Umbilical cord (tissue), 1 donor: ENCODE measurements at regions not wholly inside any gene's neighbourhood (a gene's known extent, or its start where the extent isn't known, plus 50 kb on each side); places are given as distances from the start of the nearest gene placed in this dataset.
A peak's percentile ranks its signal among the peaks of the same experiment; 100 is the strongest.

Experiments
- DNase-seq: peaks from one replicate; pipeline ENCODE4 v3.0.0-alpha.2; 2015; ENCODE audit warnings: low spot score

- no peak for DNase-seq
Observed at GRCh38 chr2:4561196-4561595, 857.8 kb downstream of the DCDC2C start.

DNA sequence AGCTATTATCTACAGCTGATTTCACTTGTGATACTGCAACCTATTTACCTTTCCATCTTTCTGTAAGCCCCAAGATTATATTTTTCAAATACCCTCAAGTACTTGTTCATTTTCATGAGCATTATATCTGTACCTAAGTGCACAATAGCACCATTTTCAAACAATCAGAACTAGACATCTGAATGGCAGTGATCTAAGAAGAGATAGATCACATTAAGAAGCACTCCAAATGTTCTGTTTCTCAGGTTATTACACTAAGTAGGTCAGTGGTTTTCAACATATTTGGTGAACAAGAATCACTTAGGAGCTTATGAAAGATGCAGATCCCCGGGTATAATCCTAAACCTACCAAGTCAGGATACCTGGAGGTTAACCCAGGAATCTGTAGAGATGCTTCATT is 872.7 kb downstream of the DCDC2C start:
- no peak for DNase-seq

DNA sequence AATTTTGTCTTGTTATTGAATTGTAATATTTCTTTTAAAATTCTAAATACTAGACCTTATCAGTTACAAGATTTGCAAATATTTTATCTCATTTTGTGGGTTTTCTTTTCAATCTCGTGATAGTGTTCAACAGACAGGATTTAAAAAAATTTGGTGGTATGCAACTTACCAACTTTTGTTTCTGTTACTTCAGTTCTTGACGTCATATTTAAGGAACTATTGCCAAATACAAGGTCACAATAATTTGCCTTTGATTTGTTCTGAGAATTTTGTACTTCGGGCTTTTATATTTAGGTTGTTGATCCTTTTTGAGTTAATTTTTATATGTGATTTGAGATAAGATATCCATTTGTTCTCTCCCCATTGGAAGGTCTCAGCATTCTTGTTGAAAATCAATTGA is 876.6 kb downstream of the DCDC2C start:
- DNase-seq: no peak

GRCh38 chr2:4585057-4585635 is 881.8 kb downstream of the DCDC2C start:
- DNase-seq: no peak

DNA sequence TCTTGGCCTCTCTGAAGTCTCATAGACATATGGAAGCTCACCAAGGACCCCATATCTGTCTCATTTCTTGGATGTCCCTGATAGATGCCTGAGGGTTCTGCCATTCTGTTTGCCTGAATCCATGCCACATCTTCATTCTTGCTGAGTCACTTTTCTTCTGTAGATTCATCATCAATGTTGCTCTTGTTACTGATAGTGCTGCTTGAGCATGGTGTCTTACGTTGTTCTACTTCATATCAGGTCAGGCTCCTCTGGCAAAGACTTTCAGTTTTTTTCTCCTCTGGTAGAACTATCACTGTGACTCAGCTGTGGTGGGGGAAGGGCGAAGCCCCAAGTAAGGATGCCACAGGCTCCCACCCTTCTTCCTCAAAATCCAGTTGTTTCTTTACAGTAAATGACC is 885.2 kb downstream of the DCDC2C start:
- DNase-seq: no peak

- no peak for DNase-seq
Observed at GRCh38 chr2:4591261-4591660, 887.9 kb downstream of the DCDC2C start.

GRCh38 chr2:4597400-4597799 is 894.0 kb downstream of the DCDC2C start:
- DNase-seq: no peak

- no peak for DNase-seq
Observed at GRCh38 chr2:4604767-4605166, 901.4 kb downstream of the DCDC2C start.

DNA sequence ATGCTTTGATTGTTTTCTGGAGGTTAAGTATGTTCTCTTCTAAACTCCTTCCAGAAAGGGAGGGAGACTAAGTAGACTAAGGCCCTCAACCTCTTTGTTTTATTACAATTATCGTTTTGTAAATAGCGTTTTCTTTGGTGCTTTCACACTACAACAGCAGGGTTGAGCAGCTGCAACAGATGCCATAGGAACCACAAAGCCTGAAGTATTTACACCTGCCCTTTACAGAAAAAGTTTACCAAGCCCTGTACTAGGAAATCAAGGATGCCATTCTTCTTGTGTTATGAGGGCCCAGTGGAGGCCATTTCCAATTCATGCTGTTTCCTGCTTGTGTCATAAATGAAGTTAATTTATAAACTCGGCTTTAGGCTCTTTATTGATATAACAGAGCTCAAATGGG is 914.8 kb downstream of the DCDC2C start:
- DNase-seq: no peak

GRCh38 chr2:4618630-4619228 is 915.4 kb downstream of the DCDC2C start:
- DNase-seq: no peak

- no peak for DNase-seq
Observed at GRCh38 chr2:4628998-4629501, 925.7 kb downstream of the DCDC2C start.

DNA sequence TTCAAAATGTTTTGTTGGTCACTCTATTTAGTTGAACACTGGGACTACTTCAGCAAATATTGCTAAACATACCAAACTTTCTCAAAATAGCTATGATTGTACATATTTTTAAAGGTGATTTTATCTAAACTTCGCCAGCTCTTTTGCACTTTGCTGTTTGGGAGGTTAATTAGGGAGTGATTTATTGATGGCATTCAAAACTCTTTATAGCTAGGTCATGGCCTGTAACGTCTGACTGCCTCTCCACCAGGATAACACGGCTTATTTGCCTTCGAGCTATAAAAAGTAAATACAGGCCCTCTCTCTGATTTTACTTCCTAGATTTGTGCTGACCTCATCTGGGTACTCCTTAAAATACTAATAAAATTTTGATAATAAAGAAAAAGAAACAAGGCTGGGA is 931.9 kb downstream of the DCDC2C start:
- no peak for DNase-seq

DNA sequence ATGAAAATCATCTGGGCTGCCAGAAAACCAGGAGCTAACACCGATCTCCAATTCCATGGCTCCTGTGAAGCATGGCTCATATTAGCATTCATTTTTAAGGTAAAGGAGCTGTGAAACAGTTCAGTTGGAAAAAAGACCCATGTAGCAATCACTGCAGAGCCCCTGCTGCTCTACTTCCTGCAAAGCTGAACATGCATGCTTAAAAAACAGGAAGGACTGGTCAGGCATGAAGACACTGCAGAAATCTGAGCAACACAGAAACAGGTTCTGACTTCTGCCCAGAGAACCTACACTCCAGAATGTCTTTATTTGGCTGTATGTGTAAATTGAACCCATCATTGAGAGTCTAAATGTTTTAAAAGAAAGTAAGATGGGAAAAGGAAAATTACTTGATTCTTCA is 950.6 kb downstream of the DCDC2C start:
- DNase-seq: peak; percentile 48

DNA sequence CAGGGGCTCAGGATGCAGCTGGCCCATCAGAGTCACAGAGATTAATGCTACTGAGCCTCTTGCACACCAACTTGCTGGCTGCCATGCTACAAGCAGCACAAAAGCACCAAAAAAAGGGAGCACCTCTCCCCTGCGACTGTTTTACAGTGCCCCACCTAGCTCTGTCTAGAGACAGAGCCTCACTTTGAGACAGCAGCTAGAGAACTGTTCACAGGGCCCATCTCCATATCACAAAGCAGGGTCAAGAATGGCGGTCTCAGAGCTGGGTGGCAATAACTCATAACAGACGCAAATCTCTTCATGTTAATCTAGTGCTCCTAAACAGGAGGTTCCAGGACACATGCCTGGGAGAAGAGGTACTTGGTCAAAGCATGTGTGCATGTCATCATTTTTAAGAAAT is 953.0 kb downstream of the DCDC2C start:
- no peak for DNase-seq

DNA sequence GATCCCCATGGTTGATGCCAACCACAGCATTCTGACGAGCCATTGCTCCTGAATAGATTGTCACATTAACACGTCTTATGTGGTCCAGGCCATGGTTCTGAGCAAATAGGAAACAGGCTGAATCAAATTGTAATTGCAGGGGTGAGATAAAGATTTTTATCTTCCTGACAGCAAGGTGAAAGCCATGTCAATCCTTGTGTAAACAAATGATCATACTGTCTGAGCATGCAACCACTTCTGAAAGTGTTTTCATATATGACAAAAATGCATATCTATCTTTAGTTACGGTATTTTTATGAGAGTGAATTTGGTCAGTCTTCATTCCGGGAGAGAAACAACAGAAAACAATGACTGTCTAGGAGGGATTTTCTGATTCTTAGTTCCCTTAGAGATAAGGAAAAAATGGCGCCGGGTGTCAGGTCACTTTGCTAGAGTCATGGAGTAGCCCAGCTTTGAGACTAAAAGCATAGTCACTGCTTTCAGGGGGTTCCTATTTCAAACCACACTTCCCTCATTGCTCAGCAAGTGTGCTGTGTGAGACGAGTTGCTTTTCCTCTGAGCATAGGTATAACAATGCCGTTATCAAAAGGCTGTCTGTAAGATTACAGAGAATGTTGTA is 958.9 kb downstream of the DCDC2C start:
- peak; percentile 26 for DNase-seq

DNA sequence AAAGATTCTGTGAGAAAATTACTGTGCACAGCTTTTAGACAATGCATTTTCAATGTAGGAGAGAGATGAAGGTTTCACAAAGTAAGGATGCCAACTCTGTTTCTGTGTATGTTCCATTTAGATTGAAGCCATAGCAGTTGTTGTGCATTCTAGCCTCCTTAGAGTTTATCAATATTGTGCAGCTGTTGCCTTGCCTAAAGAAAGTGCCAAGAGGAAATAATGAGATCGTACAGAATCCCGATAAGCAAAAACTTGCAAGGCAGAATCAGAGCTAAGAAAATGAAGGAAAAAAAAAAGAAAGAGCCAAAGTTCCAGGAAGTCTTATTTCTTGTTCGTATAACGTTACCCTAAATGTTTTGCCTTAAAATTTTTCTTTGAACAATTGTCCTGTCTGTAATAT is 965.0 kb downstream of the DCDC2C start:
- DNase-seq: peak; percentile 32

GRCh38 chr2:4670331-4670730 is 967.0 kb downstream of the DCDC2C start:
- no peak for DNase-seq

DNA sequence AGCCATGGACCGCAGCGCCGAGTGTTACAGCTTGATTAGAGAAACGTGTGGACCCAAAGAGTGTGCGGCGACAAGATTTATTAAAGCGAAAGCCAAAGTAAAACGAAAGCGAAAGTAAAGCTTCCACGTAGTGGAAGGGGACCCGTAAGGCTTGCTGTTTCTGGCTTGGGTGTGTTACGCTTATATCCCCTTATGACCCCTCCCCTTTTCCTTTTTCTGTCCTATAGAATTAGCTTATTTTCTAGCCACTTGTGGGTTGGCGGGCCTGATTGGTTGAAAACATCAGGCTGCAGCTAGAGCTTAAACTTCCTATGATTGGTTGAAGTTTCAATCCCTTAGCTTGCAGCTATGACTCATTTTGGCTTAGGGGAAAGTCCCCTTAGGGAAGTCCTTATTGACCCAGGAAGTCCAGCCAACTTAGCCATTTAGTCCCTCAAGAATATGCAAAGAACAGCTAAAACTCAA is 969.7 kb downstream of the DCDC2C start:
- no peak for DNase-seq

- no peak for DNase-seq
Observed at GRCh38 chr2:4674007-4674406, 970.6 kb downstream of the DCDC2C start.

DNA sequence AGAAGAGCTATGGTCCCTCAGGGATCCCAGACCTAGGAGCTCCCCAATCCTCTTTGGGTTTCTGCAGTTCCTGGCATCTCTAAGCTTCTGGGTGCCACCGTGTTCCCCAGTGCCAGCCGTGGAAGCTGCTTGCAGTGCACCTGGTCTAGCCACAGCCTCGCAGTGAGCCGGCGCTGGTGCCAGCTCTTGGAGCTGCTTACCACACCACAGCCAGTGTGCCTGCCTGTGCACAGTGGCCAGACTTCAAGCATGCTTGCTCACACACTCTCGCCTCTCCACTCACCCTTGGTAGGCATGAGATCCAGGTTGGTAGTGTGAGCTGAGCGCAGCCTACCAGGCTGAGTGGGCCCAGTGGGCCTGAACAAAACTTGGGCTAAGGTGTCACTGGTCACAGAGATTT is 971.9 kb downstream of the DCDC2C start:
- no peak for DNase-seq

- DNase-seq: no peak
Observed at GRCh38 chr2:4678927-4679326, 975.6 kb downstream of the DCDC2C start.

- no peak for DNase-seq
Observed at GRCh38 chr2:4679391-4679790, 976.0 kb downstream of the DCDC2C start.

- DNase-seq: no peak
Observed at GRCh38 chr2:4684921-4685320, 981.5 kb downstream of the DCDC2C start.
